ENCODE measurements at regions not wholly inside any gene's neighbourhood (a gene's known extent, or its start where the extent isn't known, plus 50 kb on each side); places are given as distances from the start of the nearest gene placed in this dataset.

GRCh38 chr15:47998619-47999019 lies 122.2 kb upstream of the SLC24A5 start:
- TF ChIP-seq EZH2 (IDR thresholded peaks at IDR 0.05) (no peak), POLR2AphosphoS5 (IDR thresholded peaks at IDR 0.05; ENCODE audit: borderline replicate concordance, low read depth, low read length) (no peak)
